ENCODE measurements at regions not wholly inside any gene's neighbourhood (a gene's known extent, or its start where the extent isn't known, plus 50 kb on each side); places are given as distances from the start of the nearest gene placed in this dataset.

DNA sequence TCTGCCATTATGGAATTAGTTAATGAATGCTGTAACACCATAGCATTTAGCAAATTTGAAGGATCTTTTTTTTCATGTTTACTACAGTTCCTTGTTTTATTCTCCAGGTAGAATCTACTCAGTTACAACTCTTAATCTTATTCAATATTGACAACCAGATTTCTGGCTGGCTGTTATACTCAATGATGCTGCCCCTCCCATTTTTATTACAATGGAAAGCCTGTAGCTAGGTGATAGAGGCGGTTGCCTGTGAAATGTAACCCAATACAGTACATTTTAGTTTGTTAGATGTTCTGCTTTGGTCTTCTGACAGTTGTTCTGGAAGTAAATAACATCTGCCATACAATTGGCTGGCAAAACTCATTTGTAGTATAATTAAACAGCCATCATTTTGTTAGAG lies 294.2 kb downstream of the DMRTA1 start:
- TF ChIP-seq, protein P1, sequence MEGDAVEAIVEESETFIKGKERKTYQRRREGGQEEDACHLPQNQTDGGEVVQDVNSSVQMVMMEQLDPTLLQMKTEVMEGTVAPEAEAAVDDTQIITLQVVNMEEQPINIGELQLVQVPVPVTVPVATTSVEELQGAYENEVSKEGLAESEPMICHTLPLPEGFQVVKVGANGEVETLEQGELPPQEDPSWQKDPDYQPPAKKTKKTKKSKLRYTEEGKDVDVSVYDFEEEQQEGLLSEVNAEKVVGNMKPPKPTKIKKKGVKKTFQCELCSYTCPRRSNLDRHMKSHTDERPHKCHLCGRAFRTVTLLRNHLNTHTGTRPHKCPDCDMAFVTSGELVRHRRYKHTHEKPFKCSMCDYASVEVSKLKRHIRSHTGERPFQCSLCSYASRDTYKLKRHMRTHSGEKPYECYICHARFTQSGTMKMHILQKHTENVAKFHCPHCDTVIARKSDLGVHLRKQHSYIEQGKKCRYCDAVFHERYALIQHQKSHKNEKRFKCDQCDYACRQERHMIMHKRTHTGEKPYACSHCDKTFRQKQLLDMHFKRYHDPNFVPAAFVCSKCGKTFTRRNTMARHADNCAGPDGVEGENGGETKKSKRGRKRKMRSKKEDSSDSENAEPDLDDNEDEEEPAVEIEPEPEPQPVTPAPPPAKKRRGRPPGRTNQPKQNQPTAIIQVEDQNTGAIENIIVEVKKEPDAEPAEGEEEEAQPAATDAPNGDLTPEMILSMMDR (IDR thresholded peaks at IDR 0.05; ENCODE audit: poor library complexity, severe bottlenecking): no peak
- TF ChIP-seq EP300 (conservative IDR thresholded peaks at IDR 0.05; ENCODE audit: poor library complexity, severe bottlenecking): no peak
- TF ChIP-seq EZH2 (IDR thresholded peaks at IDR 0.05; ENCODE audit: borderline replicate concordance, insufficient read depth, low read length, poor library complexity, severe bottlenecking): no peak
- no peak for TF ChIP-seq POLR2AphosphoS5 (IDR thresholded peaks at IDR 0.05)
- no peak for TF ChIP-seq RAD21 (conservative IDR thresholded peaks at IDR 0.05)
- TF ChIP-seq, protein P2, sequence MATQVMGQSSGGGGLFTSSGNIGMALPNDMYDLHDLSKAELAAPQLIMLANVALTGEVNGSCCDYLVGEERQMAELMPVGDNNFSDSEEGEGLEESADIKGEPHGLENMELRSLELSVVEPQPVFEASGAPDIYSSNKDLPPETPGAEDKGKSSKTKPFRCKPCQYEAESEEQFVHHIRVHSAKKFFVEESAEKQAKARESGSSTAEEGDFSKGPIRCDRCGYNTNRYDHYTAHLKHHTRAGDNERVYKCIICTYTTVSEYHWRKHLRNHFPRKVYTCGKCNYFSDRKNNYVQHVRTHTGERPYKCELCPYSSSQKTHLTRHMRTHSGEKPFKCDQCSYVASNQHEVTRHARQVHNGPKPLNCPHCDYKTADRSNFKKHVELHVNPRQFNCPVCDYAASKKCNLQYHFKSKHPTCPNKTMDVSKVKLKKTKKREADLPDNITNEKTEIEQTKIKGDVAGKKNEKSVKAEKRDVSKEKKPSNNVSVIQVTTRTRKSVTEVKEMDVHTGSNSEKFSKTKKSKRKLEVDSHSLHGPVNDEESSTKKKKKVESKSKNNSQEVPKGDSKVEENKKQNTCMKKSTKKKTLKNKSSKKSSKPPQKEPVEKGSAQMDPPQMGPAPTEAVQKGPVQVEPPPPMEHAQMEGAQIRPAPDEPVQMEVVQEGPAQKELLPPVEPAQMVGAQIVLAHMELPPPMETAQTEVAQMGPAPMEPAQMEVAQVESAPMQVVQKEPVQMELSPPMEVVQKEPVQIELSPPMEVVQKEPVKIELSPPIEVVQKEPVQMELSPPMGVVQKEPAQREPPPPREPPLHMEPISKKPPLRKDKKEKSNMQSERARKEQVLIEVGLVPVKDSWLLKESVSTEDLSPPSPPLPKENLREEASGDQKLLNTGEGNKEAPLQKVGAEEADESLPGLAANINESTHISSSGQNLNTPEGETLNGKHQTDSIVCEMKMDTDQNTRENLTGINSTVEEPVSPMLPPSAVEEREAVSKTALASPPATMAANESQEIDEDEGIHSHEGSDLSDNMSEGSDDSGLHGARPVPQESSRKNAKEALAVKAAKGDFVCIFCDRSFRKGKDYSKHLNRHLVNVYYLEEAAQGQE (IDR thresholded peaks at IDR 0.05; ENCODE audit: borderline replicate concordance): no peak
- TF ChIP-seq TAF1 (IDR thresholded peaks at IDR 0.05; ENCODE audit: low read depth): no peak
- no peak for TF ChIP-seq SMC3 (conservative IDR thresholded peaks at IDR 0.05; ENCODE audit: poor library complexity)
- no peak for TF ChIP-seq MXI1 (conservative IDR thresholded peaks at IDR 0.05; ENCODE audit: poor library complexity, severe bottlenecking)
